Testis (tissue), 2 donors: ENCODE measurements at regions not wholly inside any gene's neighbourhood (a gene's known extent, or its start where the extent isn't known, plus 50 kb on each side); places are given as distances from the start of the nearest gene placed in this dataset.

Experiments used
- CTCF ChIP-seq, 3 experiments: fragments of 450-650 bp in 2 of 3; fragments of 200-600 bp in 1 of 3; sonication (generic) in 1 of 3; IDR thresholded peaks; one replicate each; pipeline ENCODE4 v1.5.1; 2016 to 2019; ENCODE audit warnings: antibody characterized with exemption in 3 of 3, mild to moderate bottlenecking in 2 of 3, moderate library complexity in 1 of 3
- POLR2A ChIP-seq: fragments of 450-650 bp; IDR thresholded peaks from one replicate; pipeline ENCODE4 v1.6.1; 2017; ENCODE audit warnings: antibody characterized with exemption, mild to moderate bottlenecking, moderate library complexity

GRCh38 chr5:88490874-88491273, 222.2 kb upstream of the TMEM161B start:
- TF ChIP-seq CTCF (IDR thresholded peaks at IDR 0.05) (no peak), POLR2A (no peak)
